NCI-H2029 (cell line): ENCODE measurements at regions not wholly inside any gene's neighbourhood (a gene's known extent, or its start where the extent isn't known, plus 50 kb on each side); places are given as distances from the start of the nearest gene placed in this dataset.

Experiments
- DNase-seq: peaks from one replicate; lab custom pipeline; 2025; lab: John Stamatoyannopoulos, UW

DNA sequence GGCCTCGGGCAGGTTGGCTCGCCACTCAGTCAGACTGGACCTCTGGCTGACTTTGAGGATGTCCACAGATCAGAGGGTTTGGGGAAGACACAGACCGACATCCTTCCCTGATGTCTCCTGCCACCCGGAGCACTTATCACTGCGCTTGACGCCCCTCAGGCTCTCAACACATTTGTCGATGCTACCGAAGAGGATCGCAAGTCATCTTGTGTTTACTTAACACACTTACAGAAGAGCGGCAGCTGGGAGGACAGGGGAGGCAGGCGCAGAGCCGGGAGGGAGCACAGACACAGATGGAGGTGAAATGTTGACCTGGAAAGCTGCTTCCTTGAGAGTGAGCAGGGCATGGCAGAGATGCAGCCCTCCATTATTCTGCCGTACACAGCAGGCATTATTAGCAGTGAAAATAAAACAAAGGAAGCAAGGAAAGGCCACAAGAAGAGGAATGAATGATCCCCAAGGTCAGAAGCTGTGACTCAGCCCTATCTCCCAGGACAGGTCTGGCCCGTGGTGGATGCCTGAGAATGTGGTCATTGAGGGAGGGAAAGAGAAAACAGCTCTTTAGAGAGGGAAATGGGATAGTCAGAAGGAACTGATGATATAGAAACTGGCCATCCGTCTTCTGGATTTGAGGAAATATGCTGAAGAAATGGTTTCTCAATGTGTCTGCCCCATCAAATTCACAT lies 549.5 kb upstream of the ARGLU1 start:
- no peak for DNase-seq

DNA sequence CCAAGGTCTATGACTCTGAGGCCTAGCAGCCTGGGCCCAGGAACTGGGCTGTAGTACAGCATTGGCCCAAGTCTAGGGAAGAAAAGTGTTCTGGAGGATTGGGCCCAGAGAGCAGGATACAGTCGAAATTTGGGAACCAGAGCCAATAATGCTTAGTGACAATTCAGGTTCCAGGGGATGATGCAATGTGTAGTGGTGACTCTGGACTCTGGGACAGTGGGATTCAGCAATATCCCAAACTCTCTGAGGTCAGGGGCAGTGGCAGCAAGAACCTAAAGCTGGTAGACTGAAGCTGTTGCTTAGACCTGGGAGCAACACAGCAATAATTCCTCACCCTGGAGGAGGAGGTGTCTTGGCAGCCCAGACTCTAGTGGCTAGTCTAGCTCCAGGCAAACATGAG lies 545.5 kb upstream of the ARGLU1 start:
- DNase-seq, result no peak

DNA sequence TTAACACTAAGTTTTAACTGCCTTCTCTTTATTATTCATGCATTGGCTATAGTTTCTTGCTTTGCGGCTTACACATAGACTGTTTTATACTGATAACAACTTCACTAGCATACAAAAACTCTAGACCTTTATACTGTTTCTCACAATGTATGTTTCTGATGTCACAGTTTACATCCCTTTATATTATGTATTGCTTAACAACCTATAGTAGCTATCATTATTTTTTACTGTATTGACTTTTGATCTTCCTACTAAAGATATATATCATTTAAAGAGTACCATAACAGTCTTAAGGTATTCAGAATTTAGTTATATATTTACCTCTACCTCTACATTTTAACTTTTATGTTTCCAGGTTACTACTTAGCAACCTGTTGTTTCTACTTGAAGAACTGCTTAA lies 543.3 kb upstream of the ARGLU1 start:
- DNase-seq, result no peak

DNA sequence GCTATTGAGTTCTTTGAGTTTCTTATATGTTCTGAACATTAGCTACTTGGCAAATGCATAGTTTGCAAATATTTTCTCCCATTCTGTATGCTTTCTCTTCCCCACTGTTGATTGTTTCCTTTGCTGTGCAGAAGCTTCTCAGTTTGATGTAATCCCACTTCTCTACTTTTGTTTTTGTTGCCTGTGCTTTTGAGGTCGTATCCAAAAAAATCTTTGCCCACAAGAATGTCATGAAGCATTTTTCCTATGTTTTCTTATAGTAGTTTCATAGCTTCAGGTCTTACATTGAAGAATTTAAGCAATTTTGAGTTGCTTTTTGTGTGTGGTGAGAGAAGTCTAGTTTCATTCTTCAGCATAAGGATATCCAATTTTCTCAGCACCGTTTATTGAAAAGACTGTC lies 536.7 kb upstream of the ARGLU1 start:
- DNase-seq, result no peak

DNA sequence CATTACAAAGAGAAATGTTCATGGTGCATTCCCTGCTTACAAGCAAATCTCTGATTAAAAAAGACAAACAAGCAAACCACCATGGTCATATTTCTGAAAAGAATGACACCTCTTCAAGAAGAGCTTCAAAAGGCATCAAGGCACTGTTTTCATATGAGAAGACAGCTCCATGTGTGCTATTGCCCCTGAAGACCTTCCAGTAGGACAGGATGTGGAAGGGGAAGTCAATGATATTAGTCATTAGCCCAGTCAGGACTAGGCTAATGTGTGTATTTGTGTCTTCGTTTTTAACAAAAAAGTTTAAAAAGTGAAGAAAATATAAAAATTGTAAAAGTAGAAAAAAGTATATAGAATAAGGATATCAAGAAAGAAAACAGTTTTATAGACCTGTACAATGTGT lies 534.7 kb upstream of the ARGLU1 start:
- DNase-seq, result no peak

DNA sequence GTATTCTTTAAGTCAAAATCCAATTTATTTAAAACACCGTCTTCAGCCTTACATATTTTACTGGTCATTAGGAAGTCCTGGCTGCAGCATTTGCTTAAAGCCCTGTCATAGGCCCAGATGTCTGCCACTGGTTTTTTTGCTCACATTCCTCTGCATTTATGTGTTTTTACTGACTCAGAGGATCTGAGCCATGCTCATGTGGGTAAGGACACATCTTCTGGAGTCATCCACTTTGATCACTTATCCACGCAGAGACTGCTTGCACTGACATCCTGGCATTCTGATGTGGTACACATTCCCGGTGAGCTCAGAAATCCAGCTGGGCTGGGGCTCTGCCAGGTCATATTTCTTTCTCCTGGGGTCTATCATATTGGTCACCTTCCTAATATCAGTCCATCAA lies 531.7 kb upstream of the ARGLU1 start:
- no peak for DNase-seq

DNA sequence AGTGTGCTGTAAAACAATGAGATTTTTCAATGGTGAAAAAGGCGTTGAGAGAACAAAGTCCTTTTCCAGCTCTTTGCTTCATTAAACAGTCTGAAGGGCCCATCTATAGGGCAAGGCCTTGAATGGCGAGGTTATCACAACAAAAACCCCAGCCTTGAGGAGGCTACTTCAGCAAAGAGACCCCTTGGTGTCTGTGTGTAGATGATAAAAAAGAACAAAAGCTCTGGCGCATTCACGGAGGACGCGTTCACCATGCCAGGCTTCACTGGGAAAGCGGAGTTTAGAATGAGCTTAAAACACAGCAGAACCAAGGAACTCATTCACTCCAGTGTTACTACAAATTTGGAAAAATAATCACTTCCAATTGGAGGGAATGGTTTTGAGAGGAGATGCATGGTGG lies 530.0 kb upstream of the ARGLU1 start:
- DNase-seq, result no peak

DNA sequence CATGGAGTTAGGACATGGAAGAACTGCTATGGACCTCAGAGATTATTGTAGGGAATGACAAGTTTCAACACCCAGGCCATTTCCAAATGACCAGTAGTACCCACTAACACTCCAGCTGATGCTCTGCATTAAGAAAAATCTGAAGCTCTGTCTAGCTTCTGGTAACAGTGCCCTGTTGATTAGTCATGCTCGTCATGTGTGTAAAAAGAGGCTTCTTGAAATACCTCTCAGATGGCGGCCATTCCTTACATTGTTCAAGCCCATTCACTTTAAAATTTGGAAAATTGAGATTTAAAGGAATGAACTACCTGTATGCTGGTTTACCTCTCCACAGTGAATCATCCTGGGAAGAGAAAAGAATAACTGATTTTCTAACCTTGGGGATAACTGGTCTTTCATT lies 527.9 kb upstream of the ARGLU1 start:
- no peak for DNase-seq

DNA sequence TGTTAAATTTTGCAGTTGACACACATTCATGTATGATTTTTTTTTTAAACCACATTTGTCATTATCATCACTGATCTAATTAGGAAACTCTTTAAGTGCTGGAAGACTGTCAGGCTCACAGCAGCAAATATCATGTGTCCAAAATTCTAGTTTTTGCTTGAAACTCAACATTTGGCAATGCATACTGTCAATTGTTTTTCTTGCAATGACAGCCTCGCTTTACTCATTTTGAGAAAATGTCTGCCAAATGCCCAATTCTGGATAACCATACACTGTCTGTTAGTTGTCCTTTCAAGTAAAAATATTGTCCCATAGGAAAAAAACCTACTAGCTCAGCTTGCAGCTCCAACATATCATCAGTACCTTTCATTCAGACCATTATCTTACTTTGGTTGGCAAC lies 523.9 kb upstream of the ARGLU1 start:
- no peak for DNase-seq

DNA sequence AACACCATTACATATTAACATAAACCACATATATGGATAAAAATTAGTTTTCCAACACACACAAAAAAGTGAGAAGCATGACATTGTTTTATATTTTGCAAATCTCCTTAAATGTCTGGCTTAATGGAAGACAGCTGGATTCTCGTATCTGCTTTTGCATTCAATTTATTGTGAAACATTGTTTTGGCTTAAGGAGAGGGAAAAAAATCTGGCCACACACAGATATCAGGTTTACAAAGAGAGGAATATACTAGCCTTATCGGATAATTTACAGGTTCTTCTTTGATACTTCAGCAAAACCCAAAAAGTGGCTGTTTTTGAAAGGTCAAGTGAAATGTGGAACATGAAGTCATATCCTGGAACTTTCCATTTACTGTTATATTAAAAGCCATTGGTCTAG lies 523.5 kb upstream of the ARGLU1 start:
- no peak for DNase-seq

DNA sequence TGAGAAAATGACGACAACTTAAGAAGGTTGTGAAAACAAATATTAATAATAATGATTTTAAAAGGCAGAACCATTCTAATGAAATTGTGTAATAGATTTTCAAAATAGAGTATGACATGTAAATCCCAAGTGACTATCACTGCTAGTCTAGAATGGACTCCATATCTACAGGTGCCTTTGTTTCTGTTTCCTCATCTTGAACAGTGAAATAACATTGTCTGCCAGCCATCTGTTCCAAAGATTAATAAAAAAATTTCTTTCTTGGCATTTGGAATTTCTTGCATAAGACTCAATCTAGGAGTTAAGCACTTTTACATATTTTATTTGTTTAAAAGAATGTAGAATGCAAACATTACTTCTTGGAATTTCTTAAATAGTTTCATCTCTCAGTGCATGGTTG lies 520.1 kb upstream of the ARGLU1 start:
- DNase-seq, result no peak

DNA sequence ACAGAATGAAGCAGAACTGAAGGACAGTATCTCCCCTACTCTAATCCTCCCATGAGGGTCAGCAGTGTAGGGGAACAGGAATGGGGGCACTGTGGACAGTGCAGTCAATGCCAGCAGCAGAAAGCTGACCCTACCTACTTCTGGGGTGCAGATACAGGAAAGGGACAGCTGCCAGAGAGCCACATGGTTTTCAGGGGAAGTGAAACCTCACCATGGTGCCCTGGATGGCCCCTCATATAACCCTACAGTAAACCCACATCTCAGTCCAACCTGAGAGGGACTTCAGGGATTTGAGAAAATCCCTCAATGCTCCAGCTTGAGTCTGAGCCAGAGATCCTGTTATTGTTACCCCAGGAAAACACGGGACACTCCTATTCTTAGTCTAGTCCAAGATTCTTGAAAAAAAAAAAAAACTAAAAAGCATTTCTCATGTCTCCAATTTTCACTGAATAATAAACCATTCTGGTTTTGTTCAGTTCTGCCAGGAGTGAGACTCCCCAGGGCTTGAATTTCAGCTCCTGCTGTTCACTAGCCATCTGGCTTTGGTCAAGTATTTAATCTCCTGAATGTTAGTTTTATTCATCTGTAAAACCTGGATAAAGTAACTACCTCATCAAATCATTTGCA lies 511.6 kb upstream of the ARGLU1 start:
- DNase-seq, result no peak

DNA sequence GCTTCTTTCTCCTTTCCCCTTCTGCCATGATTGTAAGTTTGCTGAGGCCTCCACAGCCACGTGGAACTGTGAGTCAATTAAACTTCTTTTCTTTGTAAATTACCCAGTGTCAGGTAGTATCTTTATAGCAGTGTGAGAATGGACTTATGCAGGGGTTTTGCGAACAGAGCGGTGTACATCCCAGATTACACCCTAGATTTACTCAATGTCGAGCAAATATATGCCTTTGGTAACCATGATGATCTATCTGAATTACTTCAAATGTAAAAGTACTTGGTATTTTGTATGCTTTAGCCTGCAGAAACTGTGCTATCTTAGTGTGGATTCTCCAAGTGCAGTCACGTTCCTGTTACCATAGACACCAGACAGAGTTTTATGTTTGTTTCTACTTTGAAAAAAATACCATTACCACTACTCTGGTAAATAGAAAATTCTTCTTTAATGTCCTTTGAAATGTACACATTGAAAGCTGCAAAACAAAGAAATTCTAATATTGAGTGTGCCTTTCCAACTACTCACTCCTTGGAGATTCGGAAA lies 510.4 kb upstream of the ARGLU1 start:
- DNase-seq, result no peak

DNA sequence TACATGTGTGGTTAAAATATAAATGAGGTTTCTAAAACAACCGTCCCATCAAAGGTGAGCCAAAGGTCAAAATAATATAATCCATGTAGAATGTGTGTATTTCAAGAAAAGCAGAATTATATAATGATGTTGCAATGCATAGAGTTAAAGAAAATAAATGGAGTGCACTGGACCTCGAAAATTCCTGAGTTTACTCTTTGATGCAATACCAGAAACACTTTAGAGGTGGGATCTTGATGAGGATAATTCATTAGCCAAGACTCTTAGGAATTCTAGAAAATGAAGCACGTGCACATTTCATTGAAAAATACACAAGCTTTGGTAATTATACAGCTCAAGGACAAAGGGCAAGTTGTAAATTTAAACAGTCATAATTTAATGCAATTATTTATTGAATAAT lies 508.9 kb upstream of the ARGLU1 start:
- no peak for DNase-seq

DNA sequence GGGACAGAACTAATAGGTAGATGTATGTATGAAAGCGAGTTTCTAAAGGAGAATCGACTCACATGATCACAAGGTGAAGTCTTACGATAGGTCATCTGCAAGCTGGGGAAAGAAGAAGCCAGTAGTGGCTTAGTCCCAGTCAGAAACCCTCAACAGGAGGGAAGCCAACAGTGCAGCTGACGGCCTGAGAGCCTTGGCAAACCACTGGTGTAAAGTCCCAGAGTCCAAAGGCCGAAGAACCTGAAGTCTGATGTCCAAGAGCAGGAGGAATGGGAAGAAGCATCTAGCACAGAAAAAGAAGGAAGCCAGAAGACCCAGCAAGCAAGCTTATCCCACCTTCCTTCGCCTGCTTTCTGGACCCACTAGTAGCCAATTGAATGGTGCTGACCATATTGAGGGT lies 507.6 kb upstream of the ARGLU1 start:
- DNase-seq, result no peak

DNA sequence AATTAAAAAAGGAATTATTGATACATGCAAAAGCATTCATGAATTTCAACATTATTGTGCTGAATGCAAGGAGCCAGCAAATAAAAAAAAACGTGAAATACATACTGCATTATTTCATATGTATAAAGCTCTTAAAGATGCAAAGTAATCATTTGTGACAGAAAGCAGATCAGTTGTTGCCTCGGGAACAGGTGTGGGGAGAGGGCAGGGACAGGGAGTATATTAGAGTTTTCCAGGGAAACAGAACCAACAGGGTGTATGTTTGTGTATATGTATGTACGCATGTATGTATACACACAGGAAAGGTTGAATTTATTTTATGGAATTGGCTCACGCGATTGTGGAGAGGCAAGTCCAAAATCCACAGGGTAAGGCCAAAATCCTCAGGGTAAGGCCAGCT lies 502.9 kb upstream of the ARGLU1 start:
- no peak for DNase-seq

DNA sequence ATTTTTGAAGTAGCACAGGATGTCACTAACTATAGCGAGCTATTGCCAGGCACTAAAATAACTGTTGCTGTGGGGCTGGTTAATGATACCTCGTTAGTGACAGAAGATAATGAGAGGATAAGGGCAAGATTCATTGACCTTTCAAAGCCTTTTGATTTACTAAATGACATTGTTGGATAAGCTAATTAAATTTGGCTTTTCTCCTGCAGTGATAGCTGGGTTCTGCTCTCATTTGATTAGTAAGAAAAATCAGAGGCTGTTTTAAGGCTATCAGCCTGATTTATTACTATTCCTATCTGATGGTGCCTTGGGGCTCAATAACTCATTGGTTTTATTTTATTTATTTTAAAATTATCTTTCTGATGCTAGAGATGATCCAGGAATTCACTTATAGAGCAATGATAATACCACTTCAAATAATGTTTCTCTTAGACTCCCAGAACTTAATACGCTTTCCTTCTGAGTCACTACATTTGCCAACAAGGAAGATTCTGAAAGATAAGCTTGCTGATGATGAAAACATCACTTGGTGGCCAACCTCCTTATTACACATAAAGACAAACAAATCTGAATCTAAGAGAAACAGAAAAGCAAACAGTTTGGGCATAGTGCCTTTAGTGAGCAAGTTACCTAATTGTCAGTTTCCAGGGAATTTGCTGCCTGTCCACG lies 501.3 kb upstream of the ARGLU1 start:
- no peak for DNase-seq

DNA sequence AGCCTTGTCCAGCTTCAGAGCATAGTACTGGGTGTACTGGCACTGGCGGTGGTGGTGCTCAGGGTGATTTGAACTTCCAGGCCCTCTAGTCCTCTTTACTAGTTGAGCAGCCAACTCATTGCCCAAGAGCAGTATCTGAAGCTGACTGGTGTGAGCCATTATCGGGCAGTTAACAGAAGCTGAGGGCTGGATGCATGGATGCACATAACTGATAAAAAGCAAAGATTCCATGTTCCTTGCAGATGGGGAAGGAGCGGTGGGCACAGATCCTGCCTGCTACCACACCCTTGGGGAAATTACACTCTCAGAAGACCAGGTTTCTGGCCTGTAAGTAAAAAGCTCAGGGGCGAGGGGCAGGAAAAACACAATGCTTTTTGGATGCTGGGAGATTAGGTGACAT lies 499.4 kb upstream of the ARGLU1 start:
- no peak for DNase-seq

DNA sequence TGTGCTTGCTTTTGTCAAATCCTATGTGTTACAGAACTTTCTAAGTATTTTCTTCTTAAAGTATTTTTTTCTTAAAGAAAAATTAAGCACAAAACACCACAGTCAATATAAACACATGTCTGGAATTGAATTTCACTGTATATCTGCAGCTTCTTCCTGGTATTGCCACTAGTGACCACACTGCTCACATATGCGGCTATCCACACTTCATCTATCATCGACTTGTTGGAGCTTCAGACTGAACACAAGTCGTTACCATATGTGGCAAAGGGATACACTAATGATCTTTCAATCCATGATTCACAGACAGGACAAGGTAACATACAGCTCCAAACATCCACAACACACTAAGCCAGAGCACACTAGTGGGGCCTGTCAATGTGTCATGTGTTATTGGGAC lies 498.4 kb upstream of the ARGLU1 start:
- no peak for DNase-seq

DNA sequence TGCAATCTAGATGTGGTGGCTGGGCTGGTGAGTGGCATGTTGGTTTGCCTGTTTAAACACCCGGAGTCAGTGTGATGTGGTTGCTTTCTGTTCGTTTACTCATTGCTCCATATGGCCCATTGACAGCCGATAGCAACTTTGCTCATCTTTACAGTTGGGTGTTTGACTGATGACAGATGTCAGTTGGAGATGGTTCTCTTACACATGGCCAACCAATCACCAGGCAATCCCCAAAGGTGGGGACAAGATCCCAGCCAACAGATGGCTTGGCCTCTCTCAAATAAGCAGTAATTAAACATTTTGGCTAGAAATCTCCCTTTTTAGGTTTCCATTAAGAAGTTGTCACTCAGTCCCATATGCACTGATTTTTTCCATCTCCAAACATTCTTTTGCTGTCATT lies 497.1 kb upstream of the ARGLU1 start:
- no peak for DNase-seq

DNA sequence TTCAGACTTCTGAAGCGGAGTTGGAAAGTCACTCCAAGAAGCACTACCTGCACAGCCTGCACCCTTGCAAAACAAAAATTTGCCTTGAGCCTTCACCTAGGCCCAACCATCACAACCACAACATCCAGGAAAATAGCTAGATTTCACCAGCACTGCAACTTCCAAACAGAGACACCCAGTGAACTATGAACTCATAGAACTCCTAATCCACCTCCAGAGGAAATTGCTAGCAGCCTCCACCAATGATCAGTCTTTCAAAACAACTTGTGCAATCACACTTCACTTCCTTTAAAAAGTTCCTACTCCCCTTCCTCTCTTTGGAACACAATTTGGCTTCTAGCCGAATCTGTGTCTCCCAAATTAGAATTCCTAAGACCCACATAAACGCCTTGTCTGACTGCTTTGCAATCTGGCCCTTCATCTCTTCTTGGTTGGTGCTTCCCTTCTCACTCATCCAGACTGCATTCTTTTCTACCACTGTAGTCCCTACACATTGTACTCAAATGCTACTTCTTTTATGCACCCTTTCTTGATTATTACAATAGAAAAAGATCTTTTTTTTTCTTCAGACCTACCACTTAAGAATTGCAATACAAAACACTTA lies 489.2 kb upstream of the ARGLU1 start:
- no peak for DNase-seq

DNA sequence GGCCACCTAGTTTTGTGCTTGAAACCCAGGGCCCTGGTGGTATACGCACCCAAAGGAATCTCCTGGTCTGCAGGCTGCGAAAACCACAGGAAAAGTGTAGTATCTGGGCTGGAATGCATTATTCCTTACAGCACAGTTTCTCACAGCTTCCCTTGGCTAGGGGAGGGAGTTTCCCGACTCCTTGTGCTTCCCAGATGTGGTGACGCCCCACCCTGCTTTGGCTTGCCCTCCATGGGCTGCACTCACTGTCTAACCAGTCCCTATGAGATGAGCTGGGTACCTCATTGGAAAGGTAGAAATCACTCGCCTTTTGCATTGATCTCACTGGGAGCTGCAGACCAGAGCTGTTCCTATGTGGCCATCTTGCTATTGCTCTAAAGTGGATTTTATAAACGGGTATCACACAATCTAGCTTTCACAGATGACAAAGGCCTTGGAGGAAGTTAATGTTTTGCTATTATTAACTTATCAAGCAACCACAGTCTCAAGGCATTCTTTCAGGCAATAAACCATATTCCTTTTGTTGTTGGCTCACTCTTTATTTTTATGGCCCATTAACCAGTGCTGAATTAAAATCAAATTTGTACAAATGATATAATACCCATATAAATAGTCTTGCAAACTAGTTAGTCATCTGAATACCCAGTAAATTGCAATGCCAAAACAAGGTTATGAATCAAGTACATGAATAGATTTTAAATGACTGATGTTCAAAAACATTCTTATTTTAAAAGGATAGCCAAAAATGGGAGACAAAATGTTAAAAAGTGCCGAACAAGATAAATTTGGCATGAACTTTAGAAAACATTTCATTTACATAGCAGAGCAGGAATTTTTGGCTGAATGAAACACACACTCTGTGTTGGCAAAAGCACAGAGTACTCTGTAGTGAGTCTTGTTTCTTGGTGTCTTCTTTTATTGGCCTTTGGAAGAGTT lies 475.4 kb upstream of the ARGLU1 start:
- DNase-seq, result no peak
